ENCODE measurements at regions not wholly inside any gene's neighbourhood (a gene's known extent, or its start where the extent isn't known, plus 50 kb on each side); places are given as distances from the start of the nearest gene placed in this dataset.

- H3K4me3 ChIP-seq, result no peak overlapping the region
- H3K27me3 ChIP-seq, result no peaks in the 10 kb centered on the region
- ATAC-seq (no peak), DNase-seq (no peak)
- TF ChIP-seq, protein P1, sequence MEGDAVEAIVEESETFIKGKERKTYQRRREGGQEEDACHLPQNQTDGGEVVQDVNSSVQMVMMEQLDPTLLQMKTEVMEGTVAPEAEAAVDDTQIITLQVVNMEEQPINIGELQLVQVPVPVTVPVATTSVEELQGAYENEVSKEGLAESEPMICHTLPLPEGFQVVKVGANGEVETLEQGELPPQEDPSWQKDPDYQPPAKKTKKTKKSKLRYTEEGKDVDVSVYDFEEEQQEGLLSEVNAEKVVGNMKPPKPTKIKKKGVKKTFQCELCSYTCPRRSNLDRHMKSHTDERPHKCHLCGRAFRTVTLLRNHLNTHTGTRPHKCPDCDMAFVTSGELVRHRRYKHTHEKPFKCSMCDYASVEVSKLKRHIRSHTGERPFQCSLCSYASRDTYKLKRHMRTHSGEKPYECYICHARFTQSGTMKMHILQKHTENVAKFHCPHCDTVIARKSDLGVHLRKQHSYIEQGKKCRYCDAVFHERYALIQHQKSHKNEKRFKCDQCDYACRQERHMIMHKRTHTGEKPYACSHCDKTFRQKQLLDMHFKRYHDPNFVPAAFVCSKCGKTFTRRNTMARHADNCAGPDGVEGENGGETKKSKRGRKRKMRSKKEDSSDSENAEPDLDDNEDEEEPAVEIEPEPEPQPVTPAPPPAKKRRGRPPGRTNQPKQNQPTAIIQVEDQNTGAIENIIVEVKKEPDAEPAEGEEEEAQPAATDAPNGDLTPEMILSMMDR (IDR thresholded peaks at IDR 0.05), result no peak
- no peak overlapping the region for H3K27ac ChIP-seq
- intact Hi-C loops (cut with DNase I), result no loop called here
- H3K4me1 ChIP-seq, result no peaks in the 10 kb centered on the region
- 85 to 86% methylated on average over 3 of the region's 3 CpGs for WGBS, 2 donors
- peaks cover 0 to 18% (median under 1%) of the 10 kb centered on the region in 11 donors for H3K9me3 ChIP-seq
- no peaks in the 10 kb centered on the region for H3K36me3 ChIP-seq
Observed at GRCh38 chr12:58186914-58187313, 245.5 kb downstream of the ATP23 start.

DNA sequence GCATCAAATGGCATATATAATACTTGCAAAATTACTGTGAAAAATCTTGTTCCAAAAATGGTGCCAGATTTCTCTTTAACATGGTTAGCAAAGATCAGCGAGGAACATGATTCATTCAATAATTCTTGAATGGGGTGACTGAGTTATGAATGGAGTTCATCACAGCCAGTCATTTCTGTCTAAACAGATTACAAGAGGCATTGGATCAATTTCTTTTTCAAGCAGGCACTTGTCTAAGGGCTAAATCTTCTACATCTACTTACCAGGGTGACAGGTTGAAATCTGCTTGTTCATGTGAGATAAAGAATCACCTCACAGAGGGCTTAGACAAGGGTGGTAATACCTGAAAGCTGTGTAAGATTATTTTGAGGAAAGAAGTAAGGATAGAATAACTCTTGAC, 247.7 kb downstream of the ATP23 start:
- DNase-seq (no peak), ATAC-seq (no peak)
- Histone ChIP-seq H3K27ac (no peak overlapping the region), H3K9me3 (peaks cover 0 to 28% (median 13%) of the 10 kb centered on the region in 11 donors), H3K36me3 (no peaks in the 10 kb centered on the region), H3K4me3 (no peak overlapping the region), H3K4me1 (no peaks in the 10 kb centered on the region), H3K27me3 (no peaks in the 10 kb centered on the region)
- TF ChIP-seq, protein P1 (IDR thresholded peaks at IDR 0.05), result no peak
- 94 to 95% methylated on average over 1 of the region's 1 CpG for WGBS, 2 donors
- intact Hi-C loops (cut with DNase I), result no loop called here

DNA sequence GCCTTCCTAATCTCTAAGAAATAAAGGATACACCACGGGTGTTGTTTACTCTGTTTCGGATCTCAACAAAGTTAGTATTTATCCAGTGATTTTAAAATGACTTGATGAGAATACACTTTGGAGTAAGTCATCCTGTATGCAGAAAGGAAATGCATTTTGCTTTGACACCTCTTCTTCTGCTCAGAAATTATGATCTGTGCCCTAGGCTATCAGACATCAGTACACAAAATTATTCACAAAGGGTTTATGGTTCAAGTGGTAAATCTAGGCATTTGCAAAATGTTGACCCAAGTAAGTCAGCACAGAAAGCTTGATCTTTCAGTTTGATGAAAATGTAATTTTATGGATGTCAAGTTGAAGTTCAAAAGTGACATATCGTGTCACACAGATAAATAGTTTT, 248.5 kb downstream of the ATP23 start:
- TF ChIP-seq, protein P1 (IDR thresholded peaks at IDR 0.05), result no peak
- 90 to 95% methylated on average over 3 of the region's 3 CpGs for WGBS, 2 donors
- Histone ChIP-seq H3K4me1 (no peaks in the 10 kb centered on the region), H3K4me3 (no peak overlapping the region), H3K27me3 (no peaks in the 10 kb centered on the region), H3K9me3 (peaks cover 0 to 35% (median 13%) of the 10 kb centered on the region in 11 donors), H3K36me3 (no peaks in the 10 kb centered on the region), H3K27ac (no peak overlapping the region)
- no peak for ATAC-seq
- intact Hi-C loops (cut with DNase I), result no loop called here
- no peak for DNase-seq

DNA sequence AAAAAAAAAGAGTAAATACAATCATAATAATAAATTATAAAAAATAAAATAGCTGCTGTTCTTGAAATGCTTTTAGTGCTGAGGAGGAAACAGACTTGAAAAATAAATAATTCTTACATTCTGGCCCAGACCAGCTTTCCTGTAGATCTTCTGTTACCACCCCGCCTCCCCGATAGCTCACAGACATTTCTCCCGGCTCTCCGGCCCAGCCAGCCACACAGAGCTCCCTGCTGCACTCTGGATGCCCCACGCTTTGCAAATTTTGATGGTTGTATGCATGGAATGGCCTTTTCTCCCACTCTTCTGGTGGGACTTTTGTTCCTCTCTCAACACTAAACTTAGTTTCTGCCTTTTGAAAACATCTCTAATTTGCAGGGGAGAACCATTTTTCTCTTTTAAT, 249.3 kb downstream of the ATP23 start:
- intact Hi-C loops (cut with DNase I), result no loop called here
- ATAC-seq (no peak), DNase-seq (no peak)
- Histone ChIP-seq H3K9me3 (peaks cover 0 to 41% (median 13%) of the 10 kb centered on the region in 11 donors), H3K27me3 (no peaks in the 10 kb centered on the region), H3K4me1 (no peaks in the 10 kb centered on the region), H3K36me3 (no peaks in the 10 kb centered on the region), H3K27ac (no peak overlapping the region), H3K4me3 (no peak overlapping the region)
- TF ChIP-seq, protein P1 (IDR thresholded peaks at IDR 0.05), result no peak
- 77 to 86% methylated on average over 5 of the region's 5 CpGs for WGBS, 2 donors
